CD4-positive, alpha-beta T cell treated with Interleukin-1 beta for 1 hour (primary cell): ENCODE measurements at regions not wholly inside any gene's neighbourhood (a gene's known extent, or its start where the extent isn't known, plus 50 kb on each side); places are given as distances from the start of the nearest gene placed in this dataset.

Experiments
- DNase-seq, 2 donors: peaks; one replicate each; pipeline ENCODE4 v3.0.0-alpha.2; 2020 to 2022

- DNase-seq = no peak
Measured at GRCh38 chr16:51443934-51444333, 292.9 kb upstream of the SALL1 start.

DNA sequence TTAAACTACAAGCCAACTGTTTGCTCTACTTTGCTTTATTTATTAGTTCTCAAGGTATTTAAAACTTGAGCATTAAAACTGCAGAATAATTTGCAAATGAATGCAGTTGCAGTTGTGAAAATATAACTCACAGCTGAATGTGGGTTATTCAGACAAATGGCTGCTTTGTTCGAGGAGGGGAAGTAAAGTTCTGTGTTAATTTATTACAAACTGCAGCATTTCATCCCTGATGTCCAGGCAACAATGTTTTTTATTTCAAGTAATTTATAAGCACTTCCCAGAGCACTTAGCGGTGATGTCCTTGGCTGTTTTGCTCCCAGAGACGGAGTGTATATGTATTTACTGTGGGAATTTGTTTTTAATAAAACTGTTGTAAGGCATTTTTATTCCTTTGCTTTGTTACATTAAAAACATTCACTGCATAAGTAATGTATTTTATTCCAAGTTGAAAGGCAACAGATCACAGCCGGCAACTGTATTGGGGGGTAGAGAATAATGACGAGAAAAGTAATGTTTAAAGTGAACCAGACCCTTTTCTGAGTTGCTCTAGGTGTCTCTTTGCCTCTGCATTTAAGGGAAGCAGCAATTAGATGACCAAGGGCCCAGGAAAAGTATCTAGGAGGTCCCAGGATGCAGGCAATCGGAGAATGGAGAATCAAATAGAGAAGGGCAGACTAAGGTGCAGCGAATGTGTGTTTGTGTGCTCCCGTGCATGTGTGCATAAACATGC lies 291.2 kb upstream of the SALL1 start:
- no peak for DNase-seq

DNA sequence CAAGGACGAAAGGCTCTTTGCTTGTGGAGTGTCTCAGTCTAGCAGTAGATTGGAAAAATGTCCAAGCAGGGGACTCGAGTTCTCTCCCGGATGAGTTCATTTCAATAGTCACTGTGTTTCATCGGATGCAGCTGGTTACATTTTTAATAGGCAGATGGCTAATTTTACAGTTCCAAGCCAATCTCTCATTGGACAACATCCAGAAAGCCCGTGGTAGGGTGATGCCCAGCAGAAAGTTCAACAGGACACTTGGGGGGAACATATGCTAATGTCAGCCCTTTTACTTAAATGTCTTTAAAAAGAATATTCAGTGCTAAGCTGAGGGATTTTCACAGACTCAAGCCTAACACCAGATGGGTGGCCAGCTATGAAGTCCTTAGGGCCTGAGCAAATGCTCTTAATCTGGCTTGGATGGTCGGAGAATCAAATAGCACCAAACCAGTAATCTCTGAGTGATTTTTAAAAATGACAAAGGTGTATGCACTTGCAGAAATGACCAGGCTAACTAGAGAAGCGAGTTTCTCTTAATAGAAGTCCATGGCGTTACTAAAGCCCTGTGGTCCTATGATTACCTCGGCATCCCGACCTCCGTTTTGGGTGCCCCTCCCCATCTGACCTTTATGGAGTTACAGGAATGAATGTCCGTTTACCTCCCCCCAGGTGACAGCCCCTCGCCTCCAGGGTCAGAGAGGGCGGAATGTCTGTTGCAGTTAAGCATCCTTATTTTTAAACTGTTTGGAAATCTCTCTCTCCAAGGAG lies 289.2 kb upstream of the SALL1 start:
- no peak for DNase-seq

DNA sequence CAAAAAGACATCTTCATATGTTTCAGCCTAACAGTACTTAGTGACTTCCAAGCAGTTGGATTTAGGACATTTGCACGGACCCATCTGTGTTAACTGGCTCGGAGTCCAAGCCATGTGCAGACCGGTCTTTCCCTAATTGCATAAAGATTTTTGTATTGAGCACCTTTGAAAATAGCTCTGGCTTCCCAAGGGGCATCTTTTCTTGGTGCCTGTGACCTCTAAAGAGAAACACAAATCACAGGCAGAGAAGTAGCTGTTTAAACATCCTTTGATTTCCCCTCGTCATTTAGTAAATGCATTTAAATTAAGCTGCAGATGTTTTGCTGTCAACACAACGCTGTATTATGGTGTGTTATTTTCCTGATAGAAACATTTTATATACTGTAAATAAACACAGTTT lies 288.2 kb upstream of the SALL1 start:
- no peak for DNase-seq

GRCh38 chr16:51436742-51437141 lies 285.7 kb upstream of the SALL1 start:
- no peak for DNase-seq

DNA sequence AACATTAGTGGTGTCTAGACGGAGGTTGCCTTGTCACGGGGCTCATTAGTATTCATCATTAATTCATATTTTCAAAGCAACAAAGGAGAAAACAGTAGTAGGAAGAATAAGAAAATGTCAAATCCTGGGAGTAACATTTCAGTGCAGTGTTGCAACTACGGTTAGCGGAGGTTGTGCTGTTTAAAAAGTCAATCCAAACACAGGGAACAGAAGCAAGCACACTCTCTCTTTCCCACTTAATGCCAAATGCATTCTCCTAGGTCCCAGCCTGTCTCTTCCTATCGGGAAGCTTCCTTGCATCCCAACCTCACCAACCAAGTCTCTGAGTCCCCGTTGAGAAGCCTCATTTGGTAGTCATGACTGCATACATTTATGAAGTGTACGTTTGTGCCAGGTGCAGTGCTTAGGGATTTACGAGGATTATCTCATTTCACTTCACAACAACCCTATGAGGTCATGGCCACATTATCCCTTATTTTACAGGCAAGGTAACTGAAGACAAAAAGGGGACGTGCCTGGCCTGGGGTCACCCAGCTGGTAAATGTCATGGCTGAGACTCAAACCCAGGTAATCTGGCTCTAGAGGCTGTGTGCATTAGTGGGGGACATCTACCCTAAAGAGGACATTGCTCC lies 283.6 kb upstream of the SALL1 start:
- no peak for DNase-seq

GRCh38 chr16:51433599-51433998 lies 282.5 kb upstream of the SALL1 start:
- DNase-seq = no peak

DNA sequence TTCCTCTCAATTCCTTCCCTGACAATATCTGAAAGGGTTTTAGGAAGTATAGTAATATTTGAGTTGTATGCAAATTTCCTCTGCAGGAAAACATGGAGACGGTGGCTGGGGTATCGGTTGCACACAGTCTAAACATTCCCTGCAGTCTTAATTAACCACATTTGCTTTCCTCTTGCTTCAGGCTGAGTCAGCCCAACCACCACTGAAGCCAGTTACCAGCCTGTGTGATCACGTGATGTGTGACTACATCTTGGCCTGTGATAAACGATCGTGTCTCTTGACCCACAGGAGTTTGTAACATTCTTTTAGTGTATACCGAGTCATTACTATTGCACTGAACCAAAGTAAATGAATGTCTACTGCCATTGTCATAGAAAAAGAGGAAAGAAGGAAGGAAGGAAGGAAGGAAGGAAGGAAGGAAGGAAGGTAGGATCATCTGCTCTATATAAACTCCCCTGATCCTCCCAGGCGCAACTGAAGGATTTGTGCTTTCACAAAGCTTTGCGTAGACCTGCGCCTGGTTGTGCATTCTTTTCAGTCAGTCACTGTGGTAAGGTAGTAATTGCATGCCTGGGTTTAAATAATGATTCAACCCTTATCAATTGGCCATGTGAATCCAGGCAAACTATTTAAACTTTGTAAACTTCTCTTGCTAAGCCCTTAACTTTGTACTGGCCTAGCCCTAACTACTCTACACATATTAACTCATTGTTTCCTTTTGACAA lies 280.6 kb upstream of the SALL1 start:
- no peak for DNase-seq

- DNase-seq = no peak
Measured at GRCh38 chr16:51430716-51431369, 279.8 kb upstream of the SALL1 start.

DNA sequence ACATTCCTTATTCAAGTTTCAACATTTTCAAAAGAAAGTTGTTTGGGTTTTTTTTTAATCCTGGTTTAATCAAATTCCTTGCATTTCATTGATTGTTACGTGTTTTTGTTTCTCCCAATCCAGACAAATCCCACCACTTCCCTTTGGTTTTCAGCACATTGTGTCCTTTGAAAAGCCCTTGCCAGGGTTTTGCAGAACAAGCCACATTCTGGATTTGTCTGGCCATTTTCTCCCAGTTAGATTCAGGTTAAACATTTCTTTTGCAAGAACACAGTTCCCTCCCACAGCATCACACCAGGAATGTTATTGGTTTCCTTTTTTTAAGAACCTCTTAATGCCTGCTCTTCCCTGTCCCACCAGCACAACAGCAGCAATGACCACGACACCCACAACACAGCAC lies 278.0 kb upstream of the SALL1 start:
- DNase-seq = no peak

DNA sequence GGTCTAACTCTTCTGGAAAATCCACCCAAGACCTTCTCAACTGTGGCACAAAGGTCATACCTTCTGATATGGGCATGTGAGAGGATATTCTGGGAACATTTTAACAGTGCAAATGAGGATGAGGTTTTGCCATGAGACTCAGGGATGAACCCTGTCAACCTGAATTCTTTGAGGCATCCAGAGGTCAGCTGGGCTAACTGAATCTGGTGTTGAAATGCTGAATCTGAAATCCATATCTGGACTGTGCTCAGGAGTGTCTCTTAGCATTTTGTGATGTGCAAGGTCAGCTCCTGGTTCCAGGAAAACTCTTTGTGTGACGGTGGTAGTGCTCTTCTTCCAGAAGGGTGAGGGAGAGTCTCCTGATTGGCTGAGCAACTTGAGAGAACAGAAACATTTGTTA lies 276.0 kb upstream of the SALL1 start:
- DNase-seq = no peak

DNA sequence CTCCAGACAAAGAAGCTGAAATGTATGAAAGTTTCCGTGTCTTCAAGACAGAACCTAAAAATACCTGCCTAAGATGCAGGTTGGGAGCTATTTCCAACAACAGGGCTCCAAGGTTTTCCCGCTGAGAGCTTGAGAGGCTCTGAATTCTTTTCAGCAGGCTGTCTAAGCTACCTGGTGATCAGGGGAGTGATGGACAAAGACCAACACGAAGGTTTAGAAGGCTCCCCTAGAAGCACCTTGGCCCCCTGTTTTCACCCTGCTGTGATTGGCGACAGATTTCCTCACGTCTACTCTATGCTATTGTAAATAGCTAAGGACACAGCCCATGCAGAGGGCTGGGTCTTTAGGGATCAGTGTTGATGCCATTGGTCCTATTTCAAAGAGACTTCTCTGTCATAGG lies 275.2 kb upstream of the SALL1 start:
- DNase-seq = no peak

- DNase-seq = no peak
Measured at GRCh38 chr16:51420247-51420646, 269.2 kb upstream of the SALL1 start.

GRCh38 chr16:51419768-51420167 lies 268.7 kb upstream of the SALL1 start:
- no peak for DNase-seq

- DNase-seq = no peak
Measured at GRCh38 chr16:51418258-51418657, 267.2 kb upstream of the SALL1 start.

DNA sequence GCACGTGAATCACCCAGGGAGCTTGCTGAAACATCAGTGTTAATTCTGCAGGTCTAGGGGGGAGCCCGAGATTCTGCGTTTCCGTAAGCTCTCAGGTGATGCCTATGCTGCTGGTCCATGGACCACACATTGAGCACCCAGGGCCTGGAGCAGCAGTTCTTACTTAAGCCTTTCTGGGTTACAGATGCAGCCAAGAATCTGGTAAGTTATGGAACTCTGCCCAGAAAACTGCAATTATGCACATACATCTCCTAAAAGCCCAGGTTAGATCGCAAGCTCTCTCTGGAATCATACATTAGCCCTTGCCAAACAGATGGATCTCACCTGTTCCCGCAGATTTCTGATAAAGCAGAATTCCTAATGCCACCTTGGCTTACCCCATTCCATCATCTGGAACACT lies 265.9 kb upstream of the SALL1 start:
- no peak for DNase-seq

GRCh38 chr16:51410125-51410524 lies 259.1 kb upstream of the SALL1 start:
- DNase-seq = no peak

DNA sequence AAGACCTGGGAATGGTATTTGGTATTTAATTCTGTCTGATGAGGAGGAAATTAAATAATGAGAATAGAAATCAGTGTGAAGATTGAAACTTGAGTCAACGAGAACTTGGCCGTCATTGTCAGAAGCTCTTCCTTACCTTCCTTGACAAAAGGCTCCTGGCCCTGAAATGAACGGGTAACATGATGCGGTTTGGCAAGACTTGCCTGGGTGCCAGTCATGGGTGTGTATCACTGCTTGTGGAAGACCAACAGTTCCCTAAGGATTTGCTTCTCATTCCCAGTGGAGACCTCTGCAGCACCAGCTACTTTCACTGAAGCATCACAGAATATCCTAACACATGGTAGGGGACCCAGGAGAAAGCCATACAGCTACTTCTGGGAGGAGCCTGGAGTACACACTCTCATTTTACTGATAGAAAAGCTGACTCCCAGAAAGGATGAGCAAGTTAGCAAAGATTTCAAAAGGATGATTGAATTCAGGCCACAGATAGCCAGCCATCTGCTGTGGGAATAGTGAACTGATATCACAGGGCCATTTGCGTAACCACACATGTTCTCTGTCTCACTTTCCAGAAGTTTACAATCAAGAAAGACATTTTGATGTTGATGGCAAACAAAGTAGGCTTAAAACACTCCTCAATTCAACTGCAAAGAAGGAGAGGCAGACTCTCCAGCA lies 258.1 kb upstream of the SALL1 start:
- DNase-seq = no peak

DNA sequence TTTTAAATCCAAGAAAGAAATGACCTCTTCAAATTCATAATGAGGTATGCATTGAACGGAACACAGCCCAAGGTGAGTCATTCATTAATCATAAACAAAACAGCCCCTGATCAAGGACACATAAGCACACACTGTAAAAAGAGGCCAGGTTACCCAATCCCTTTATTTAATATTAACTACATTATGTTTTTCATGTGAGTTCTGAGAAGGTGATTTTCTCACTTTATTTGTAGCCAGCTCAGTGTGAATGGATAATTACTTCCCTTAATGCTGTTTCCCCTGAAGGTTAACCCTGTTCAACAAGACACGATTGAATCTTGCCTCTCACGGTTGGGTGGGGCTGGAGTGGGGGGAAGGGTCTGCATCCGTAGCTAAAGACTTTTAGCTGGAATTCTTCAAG lies 257.3 kb upstream of the SALL1 start:
- DNase-seq = no peak

DNA sequence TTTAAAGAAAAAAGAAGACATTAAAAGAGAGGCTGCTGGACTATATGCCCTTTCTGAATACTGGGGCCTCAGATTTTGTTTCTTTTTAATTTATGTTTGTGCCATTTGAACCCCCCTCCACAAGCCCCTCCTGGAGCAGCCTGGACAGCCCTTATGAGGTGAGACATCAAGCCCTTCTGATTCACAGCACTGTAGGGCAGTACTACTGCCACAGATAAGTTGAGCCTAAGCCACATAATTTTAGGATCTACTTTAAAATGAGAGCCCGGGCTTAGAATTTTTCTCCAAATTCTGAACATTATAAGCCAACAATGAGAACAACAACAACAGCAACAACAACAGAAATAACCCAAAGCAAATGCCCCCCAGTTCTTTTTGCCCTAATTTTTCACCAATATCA lies 256.9 kb upstream of the SALL1 start:
- no peak for DNase-seq

GRCh38 chr16:51407199-51407598 lies 256.1 kb upstream of the SALL1 start:
- no peak for DNase-seq

GRCh38 chr16:51405361-51405760 lies 254.3 kb upstream of the SALL1 start:
- no peak for DNase-seq
